Loucy (cell line): ENCODE measurements at regions not wholly inside any gene's neighbourhood (a gene's known extent, or its start where the extent isn't known, plus 50 kb on each side); places are given as distances from the start of the nearest gene placed in this dataset.

Source experiments
- CTCF ChIP-seq: fragments of 200-600 bp; sonication (generic); conservative IDR thresholded peaks from 2 replicates; pipeline ENCODE4 v1.5.1; 2014; ENCODE audit warnings: mild to moderate bottlenecking, antibody characterized with exemption, low read length
- EZH2phosphoT487 ChIP-seq: fragments of 200-600 bp; IDR thresholded peaks from 2 replicates; pipeline ENCODE4 v1.6.1; 2018; ENCODE audit warnings: antibody characterized with exemption, mild to moderate bottlenecking, moderate library complexity, borderline replicate concordance

- TF ChIP-seq CTCF = no peak
- no peak for TF ChIP-seq EZH2phosphoT487
Observed at GRCh38 chr9:90013778-90014177, 409.0 kb downstream of the GADD45G start.
